ENCODE measurements at regions not wholly inside any gene's neighbourhood (a gene's known extent, or its start where the extent isn't known, plus 50 kb on each side); places are given as distances from the start of the nearest gene placed in this dataset.
A peak's percentile ranks its signal among the peaks of the same experiment; 100 is the strongest.

- H3K9me3 Mint-ChIP-seq (ENCODE audit: unreplicated experiment), result peaks cover 6% of the 10 kb centered on the region
- TF ChIP-seq CTCF (IDR thresholded peaks at IDR 0.05; ENCODE audit: unreplicated experiment), result no peak
- H3K4me1 Mint-ChIP-seq (ENCODE audit: insufficient read depth, unreplicated experiment), result no peaks in the 10 kb centered on the region
- no peak for DNase-seq (ENCODE audit: unreplicated experiment)
- no peaks in the 10 kb centered on the region for H3K36me3 Mint-ChIP-seq (ENCODE audit: insufficient read depth, unreplicated experiment)
- ChIA-PET CTCF (no interaction called here), POLR2A (interaction anchor here (0.7 kb wide), 1 partner anchor 13 kb away, joined by 4 read pairs; no protein-coding TSS in a partner anchor)
- no peak overlapping the region for H3K27ac Mint-ChIP-seq (ENCODE audit: low read depth, unreplicated experiment)
- no peak overlapping the region for H3K4me3 Mint-ChIP-seq (ENCODE audit: unreplicated experiment)
- intact Hi-C loops (cut with micrococcal nuclease), result no loop called here
- peaks cover 10% of the 10 kb centered on the region for H3K27me3 Mint-ChIP-seq (ENCODE audit: insufficient read depth, unreplicated experiment)
- no TSS peak for BruUV-seq (replicated peaks)
These were observed 777.6 kb upstream of the HS3ST5 start for GRCh38 chr6:115120391-115120790.

- Mint-ChIP-seq H3K9me3 (ENCODE audit: unreplicated experiment) (no peaks in the 10 kb centered on the region), H3K4me1 (ENCODE audit: insufficient read depth, unreplicated experiment) (no peaks in the 10 kb centered on the region), H3K4me3 (ENCODE audit: unreplicated experiment) (no peak overlapping the region), H3K27ac (ENCODE audit: low read depth, unreplicated experiment) (no peak overlapping the region), H3K27me3 (ENCODE audit: insufficient read depth, unreplicated experiment) (no peaks in the 10 kb centered on the region), H3K36me3 (ENCODE audit: insufficient read depth, unreplicated experiment) (no peaks in the 10 kb centered on the region)
- no peak for DNase-seq (ENCODE audit: unreplicated experiment)
- TF ChIP-seq CTCF (IDR thresholded peaks at IDR 0.05; ENCODE audit: unreplicated experiment), result no peak
- POLR2A ChIA-PET, result no interaction called here
- BruUV-seq (replicated peaks), result no TSS peak
- intact Hi-C loops (cut with micrococcal nuclease), result no loop called here
- CTCF ChIA-PET, result no interaction called here
These were observed 748.6 kb upstream of the HS3ST5 start for GRCh38 chr6:115091461-115091860.

DNA sequence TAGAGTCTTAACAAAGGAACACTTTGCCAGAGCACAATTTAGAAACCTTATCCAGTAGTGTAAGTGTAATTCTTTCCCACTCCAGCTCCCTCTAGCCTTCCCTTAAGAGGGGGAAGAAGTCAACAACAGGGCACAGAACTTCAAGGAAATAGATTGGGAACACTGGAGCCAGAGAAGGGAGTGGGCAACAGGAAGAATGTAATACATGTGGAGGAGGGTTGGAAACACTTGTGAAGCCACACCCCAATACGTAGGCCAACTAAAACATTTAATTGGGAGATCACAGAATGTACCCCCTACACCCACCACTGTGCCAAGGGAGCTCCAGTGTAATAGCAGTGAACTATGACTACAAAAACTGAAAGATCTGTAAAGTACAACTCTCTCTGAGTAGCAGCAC lies 735.7 kb upstream of the HS3ST5 start:
- no peaks in the 10 kb centered on the region for H3K36me3 Mint-ChIP-seq (ENCODE audit: insufficient read depth, unreplicated experiment)
- intact Hi-C loops (cut with micrococcal nuclease), result no loop called here
- H3K4me1 Mint-ChIP-seq (ENCODE audit: insufficient read depth, unreplicated experiment), result no peaks in the 10 kb centered on the region
- no peak for TF ChIP-seq CTCF (IDR thresholded peaks at IDR 0.05; ENCODE audit: unreplicated experiment)
- no peak overlapping the region for H3K4me3 Mint-ChIP-seq (ENCODE audit: unreplicated experiment)
- peaks cover 13% of the 10 kb centered on the region for H3K9me3 Mint-ChIP-seq (ENCODE audit: unreplicated experiment)
- H3K27ac Mint-ChIP-seq (ENCODE audit: low read depth, unreplicated experiment), result no peak overlapping the region
- DNase-seq (ENCODE audit: unreplicated experiment), result no peak
- ChIA-PET POLR2A (no interaction called here), CTCF (interaction anchor here (1.0 kb wide), 1 partner anchor 10 kb away, joined by 3 read pairs; no protein-coding TSS in a partner anchor)
- no peaks in the 10 kb centered on the region for H3K27me3 Mint-ChIP-seq (ENCODE audit: insufficient read depth, unreplicated experiment)
- BruUV-seq (replicated peaks), result no TSS peak

DNA sequence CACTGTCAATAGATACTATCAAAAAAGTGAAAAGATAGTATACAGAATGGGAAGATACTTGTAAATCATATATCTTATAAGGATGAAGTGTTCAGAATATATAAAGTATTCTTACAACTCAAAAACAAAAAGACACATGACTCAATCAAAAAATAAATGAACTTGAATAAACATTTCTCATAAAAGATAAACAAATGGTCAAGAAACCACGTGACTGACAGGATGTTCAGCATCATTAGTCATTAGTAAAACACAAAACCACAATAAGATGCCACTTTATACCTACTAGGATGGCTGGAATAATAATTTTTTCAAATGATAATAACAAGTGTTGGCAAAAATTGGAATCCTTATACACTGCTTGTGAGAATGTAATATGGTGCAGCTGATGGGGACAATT lies 729.1 kb upstream of the HS3ST5 start:
- DNase-seq (ENCODE audit: unreplicated experiment), result peak; percentile 5
- no TSS peak for BruUV-seq (replicated peaks)
- POLR2A ChIA-PET, result interaction anchor here (0.6 kb wide), 1 partner anchor 146 kb away, joined by 3 read pairs; no protein-coding TSS in a partner anchor
- Mint-ChIP-seq H3K36me3 (ENCODE audit: insufficient read depth, unreplicated experiment) (no peaks in the 10 kb centered on the region), H3K27ac (ENCODE audit: low read depth, unreplicated experiment) (no peak overlapping the region), H3K9me3 (ENCODE audit: unreplicated experiment) (peaks cover 8% of the 10 kb centered on the region), H3K4me3 (ENCODE audit: unreplicated experiment) (no peak overlapping the region), H3K4me1 (ENCODE audit: insufficient read depth, unreplicated experiment) (peaks cover 4% of the 10 kb centered on the region), H3K27me3 (ENCODE audit: insufficient read depth, unreplicated experiment) (no peaks in the 10 kb centered on the region)
- no peak for TF ChIP-seq CTCF (IDR thresholded peaks at IDR 0.05; ENCODE audit: unreplicated experiment)
- CTCF ChIA-PET, result no interaction called here
- intact Hi-C loops (cut with micrococcal nuclease), result no loop called here

Measured in MCF 10A (cell line).